Esophagus squamous epithelium (tissue), 5 donors: ENCODE measurements at regions not wholly inside any gene's neighbourhood (a gene's known extent, or its start where the extent isn't known, plus 50 kb on each side); places are given as distances from the start of the nearest gene placed in this dataset.

ENCODE experiments used
- DNase-seq: peaks from one replicate; lab custom pipeline; 2025; lab: John Stamatoyannopoulos, UW
- H3K27ac ChIP-seq, 4 donors: fragments of 200-600 bp; sonication (generic); one replicate each; pipeline ENCODE4 v1.5.1; 2016 to 2019; ENCODE audit warnings: mild to moderate bottlenecking in 1 of 4
- H3K27me3 ChIP-seq, 4 donors: fragments of 200-600 bp; sonication (generic); 1 replicate in 3 of 4; 2 replicates in 1 of 4; pipeline versions ENCODE4 v1.5.1 to v1.6.0; 2017 to 2021; ENCODE audit warnings: antibody characterized with exemption in 1 of 4
- H3K36me3 ChIP-seq, 3 donors: fragments of 200-600 bp; sonication (generic); one replicate each; pipeline ENCODE4 v1.5.1; 2016 to 2019
- H3K4me1 ChIP-seq, 3 donors: fragments of 200-600 bp; sonication (generic); one replicate each; pipeline ENCODE4 v1.5.1; 2017 to 2019
- H3K4me3 ChIP-seq, 4 donors: fragments of 200-600 bp; sonication (generic); 1 replicate in 3 of 4; 2 replicates in 1 of 4; pipeline ENCODE4 v1.5.1; 2016 to 2019; ENCODE audit warnings: mild to moderate bottlenecking in 2 of 4, moderate library complexity in 1 of 4
- H3K9me3 ChIP-seq, 3 donors: fragments of 200-600 bp; sonication (generic); one replicate each; pipeline ENCODE4 v1.5.1; 2016 to 2019
- POLR2A ChIP-seq, 4 donors: fragments of 450-650 bp; IDR thresholded peaks; one replicate each; pipeline ENCODE4 v1.6.1; 2017; ENCODE audit warnings: antibody characterized with exemption in 4 of 4, mild to moderate bottlenecking in 4 of 4, moderate library complexity in 3 of 4
- WGBS, 2 donors: methylation state at CpG; one replicate each; pipeline ENCODE4 v1.1.5; 2018; 5-methylcytosine and 5-hydroxymethylcytosine counted together
- intact Hi-C: fragments of 100-400 bp; cut with DNase I; formaldehyde crosslinking; loops from one replicate; pipeline ENCODE4 v1.15.0; 2022
- TF ChIP-seq, protein P1 (sequence below), 6 experiments: fragments of 450-650 bp in 4 of 6; fragments of 200-600 bp in 2 of 6; sonication (generic) in 2 of 6; IDR thresholded peaks; one replicate each; pipeline ENCODE4 v1.5.1; 2016 to 2019; ENCODE audit warnings: antibody characterized with exemption in 6 of 6, mild to moderate bottlenecking in 4 of 6, moderate library complexity in 4 of 6
- donor health status: DM: yes; HTN: yes; CAD: no.

DNA sequence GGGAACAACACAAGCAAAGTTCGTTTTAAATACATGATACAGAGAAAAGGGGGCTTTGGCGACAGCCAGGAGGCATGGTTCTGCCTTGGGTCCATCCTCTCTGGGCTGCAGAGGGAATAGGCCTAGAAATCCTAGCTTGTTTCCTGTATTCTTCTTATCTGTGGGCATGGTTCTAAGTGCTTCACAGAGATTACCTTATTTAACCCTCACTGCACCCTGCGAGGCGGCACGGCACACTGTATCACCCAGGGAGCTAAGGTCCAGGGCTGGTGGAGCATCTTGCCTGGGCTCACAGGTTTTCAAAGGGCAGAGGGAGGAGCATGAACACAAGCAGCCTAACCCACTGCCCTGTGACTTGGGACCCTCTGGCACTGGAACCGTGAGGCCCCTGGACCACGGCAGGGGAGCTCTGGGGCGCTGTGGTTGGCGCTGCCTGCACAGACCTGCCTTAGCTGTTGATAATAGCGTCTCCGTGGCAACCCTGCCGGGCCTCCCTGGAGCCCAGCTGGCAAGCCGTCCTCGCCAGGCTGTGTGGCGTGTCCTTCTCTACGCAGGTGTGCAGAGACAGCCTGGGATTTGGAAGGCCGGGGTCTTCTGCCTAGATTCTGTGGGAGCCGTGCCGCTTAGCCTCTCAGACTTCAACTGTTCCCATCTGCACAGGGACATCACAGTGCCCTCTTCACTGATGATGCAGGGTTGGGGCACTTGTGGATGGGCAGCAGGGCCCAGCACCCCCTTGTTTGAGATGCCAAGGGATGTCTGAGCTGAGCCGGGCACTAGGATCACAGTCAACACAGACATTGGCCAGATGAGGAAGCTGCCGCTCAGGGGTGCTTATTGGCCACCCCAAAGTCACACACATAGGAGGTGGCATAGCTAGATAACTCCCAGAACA lies 154.6 kb upstream of the TLE3 start:
- H3K4me1 ChIP-seq = peaks cover 0 to 20% (median 2%) of the 10 kb centered on the region in 3 donors
- intact Hi-C loops = no loop called here
- H3K36me3 ChIP-seq = no peaks in the 10 kb centered on the region
- H3K9me3 ChIP-seq = no peaks in the 10 kb centered on the region
- no peak overlapping the region for H3K27ac ChIP-seq
- no peak for DNase-seq
- WGBS, 2 donors = 57 to 72% methylated on average over 2 to 3 of the region's 21 CpGs
- no peak overlapping the region for H3K4me3 ChIP-seq
- peaks cover 0 to 14% (median 0%) of the 10 kb centered on the region in 4 donors for H3K27me3 ChIP-seq
- TF ChIP-seq, protein P1, sequence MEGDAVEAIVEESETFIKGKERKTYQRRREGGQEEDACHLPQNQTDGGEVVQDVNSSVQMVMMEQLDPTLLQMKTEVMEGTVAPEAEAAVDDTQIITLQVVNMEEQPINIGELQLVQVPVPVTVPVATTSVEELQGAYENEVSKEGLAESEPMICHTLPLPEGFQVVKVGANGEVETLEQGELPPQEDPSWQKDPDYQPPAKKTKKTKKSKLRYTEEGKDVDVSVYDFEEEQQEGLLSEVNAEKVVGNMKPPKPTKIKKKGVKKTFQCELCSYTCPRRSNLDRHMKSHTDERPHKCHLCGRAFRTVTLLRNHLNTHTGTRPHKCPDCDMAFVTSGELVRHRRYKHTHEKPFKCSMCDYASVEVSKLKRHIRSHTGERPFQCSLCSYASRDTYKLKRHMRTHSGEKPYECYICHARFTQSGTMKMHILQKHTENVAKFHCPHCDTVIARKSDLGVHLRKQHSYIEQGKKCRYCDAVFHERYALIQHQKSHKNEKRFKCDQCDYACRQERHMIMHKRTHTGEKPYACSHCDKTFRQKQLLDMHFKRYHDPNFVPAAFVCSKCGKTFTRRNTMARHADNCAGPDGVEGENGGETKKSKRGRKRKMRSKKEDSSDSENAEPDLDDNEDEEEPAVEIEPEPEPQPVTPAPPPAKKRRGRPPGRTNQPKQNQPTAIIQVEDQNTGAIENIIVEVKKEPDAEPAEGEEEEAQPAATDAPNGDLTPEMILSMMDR (IDR thresholded peaks at IDR 0.05) = no peak
- no peak for TF ChIP-seq POLR2A (IDR thresholded peaks at IDR 0.05)

DNA sequence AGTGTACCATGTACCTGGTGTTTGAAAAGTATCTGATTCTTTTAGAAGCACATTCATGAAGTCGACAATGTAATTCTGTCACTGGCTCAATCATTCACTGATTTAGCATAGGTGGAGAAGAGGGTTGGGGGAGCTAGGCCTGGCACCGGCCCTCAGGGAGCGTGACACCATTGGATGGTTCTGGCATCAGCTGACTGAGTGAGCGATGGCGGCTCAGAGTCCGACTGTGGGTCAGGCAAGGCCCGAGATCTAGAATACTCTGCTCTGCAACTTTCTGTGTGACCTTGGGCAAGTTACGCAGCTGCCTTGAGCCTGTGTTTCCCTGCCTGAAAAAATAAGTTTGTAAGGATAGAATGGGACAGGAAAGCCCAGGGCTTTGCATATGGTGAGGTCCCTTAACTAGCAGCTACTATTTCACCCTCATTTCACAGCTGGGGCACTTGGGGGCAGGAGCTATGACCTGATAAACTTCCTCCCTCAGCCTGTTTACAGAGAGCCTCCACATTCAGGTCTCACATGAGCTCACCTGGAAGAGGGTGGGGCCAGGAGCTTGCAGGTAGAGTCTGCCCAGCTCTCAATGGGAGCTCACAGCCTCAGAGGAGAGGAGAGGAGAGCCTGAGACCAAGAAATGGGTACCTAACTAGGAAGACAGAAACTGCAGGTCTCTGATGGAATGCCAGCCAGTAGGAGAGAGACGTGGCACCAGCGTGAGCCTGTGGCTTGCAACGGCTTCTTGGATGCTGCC lies 153.7 kb upstream of the TLE3 start:
- WGBS, 2 donors = 87 to 89% methylated on average over 10 to 11 of the region's 11 CpGs
- intact Hi-C loops = no loop called here
- Histone ChIP-seq H3K4me3 (no peak overlapping the region), H3K27ac (no peak overlapping the region), H3K9me3 (no peaks in the 10 kb centered on the region), H3K36me3 (no peaks in the 10 kb centered on the region), H3K4me1 (peaks cover 0 to 29% (median 7%) of the 10 kb centered on the region in 3 donors), H3K27me3 (peaks cover 0 to 6% (median 0%) of the 10 kb centered on the region in 4 donors)
- no peak for TF ChIP-seq POLR2A (IDR thresholded peaks at IDR 0.05)
- TF ChIP-seq, protein P1 (IDR thresholded peaks at IDR 0.05) = no peak
- DNase-seq = no peak

DNA sequence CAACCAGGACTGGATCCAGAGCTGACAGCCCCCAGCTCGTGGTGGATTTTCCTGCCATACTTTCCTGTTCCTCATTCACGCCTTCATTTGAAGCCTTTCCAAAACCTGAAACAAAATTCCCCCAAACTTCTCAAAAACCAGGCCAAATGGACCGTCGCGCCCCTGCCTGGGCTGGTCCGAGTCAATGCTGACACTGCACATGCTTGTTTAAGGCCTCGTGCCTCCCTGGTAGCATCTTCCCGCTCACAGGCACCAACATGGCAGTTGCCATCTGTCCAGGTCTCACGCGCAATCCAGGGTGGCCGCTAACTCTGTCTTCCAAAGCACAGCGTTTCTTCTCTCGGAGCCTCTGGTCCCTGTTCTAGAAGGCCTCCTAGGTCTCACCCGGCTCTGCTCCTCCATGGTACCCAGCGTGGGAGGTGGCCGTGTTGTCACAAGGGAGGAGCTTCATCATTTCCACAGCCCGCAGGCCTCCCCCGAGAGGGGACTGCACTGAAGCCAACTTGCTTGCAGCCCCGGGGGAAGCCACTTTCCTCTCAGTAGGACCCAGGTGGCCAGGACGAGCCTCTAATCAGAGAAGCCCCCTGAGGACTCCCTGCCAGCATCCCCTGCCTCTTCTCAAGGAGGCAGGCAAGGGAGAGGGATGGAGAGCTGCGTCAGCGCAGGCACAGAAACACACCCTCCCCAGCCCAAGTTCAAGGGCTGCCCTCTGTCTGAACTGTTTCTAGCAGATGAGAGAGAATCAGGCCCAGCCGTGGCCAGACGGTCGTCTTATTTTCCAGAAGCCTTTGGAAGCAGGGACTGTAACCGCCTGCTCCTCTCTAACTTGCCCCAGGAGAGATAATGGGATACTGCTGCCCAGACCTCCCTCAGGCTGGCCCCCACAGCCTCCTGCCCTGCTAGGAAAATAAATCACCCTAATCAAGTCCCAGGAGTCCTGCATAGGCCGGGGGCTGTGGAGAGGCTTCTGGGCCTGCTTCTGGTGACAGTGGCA lies 152.8 kb upstream of the TLE3 start:
- 83% methylated on average over 12 to 15 of the region's 27 CpGs for WGBS, 2 donors
- TF ChIP-seq, protein P1 (IDR thresholded peaks at IDR 0.05) = no peak
- no peak for TF ChIP-seq POLR2A (IDR thresholded peaks at IDR 0.05)
- intact Hi-C loops = no loop called here
- DNase-seq = no peak
- Histone ChIP-seq H3K4me1 (peaks cover 6 to 38% (median 16%) of the 10 kb centered on the region in 3 donors), H3K9me3 (no peaks in the 10 kb centered on the region), H3K27ac (no peak overlapping the region), H3K27me3 (no peaks in the 10 kb centered on the region), H3K36me3 (no peaks in the 10 kb centered on the region), H3K4me3 (no peak overlapping the region)

DNA sequence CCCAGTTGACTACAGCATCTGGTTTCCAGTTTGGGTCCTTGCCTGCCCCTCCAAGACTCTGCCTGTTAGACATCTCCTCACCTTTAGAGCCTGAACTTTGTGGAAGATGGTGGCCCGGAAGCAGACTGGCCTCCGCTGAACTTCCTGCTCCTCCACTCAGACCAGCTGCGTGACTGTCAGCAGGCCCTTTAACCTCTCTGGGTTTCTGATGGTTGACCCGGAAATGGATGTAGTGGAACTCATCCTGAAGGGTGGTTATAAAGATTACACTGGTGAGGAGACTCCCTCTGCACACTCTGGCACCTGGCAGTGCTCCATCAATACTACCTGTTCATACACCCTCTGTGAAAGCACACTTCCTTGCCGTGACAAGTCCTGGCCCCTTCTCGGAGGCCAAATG lies 151.9 kb upstream of the TLE3 start:
- H3K36me3 ChIP-seq = no peaks in the 10 kb centered on the region
- intact Hi-C loops = no loop called here
- DNase-seq = no peak
- H3K9me3 ChIP-seq = no peaks in the 10 kb centered on the region
- H3K27me3 ChIP-seq = no peaks in the 10 kb centered on the region
- 70 to 73% methylated on average over 5 to 6 of the region's 6 CpGs for WGBS, 2 donors
- no peak overlapping the region for H3K27ac ChIP-seq
- TF ChIP-seq, protein P1 (IDR thresholded peaks at IDR 0.05) = no peak
- no peak for TF ChIP-seq POLR2A (IDR thresholded peaks at IDR 0.05)
- H3K4me1 ChIP-seq = peaks cover 6 to 38% (median 17%) of the 10 kb centered on the region in 3 donors
- H3K4me3 ChIP-seq = no peak overlapping the region
